H1 (cell line): ENCODE measurements at regions not wholly inside any gene's neighbourhood (a gene's known extent, or its start where the extent isn't known, plus 50 kb on each side); places are given as distances from the start of the nearest gene placed in this dataset.

Source experiments
- CHD7 ChIP-seq: fragments of 300-600 bp; sonication (generic); IDR thresholded peaks from 2 replicates; pipeline ENCODE4 v1.7.1; 2012; ENCODE audit warnings: low read length, moderate library complexity, mild to moderate bottlenecking, inconsistent platforms; ENCODE audit not compliant: insufficient replicate concordance
- CREB1 ChIP-seq: IDR thresholded peaks from 2 replicates; pipeline ENCODE4 v1.6.1; 2012; ENCODE audit warnings: inconsistent platforms
- GABPA ChIP-seq: IDR thresholded peaks from 2 replicates; pipeline ENCODE4 v1.6.1; 2011; ENCODE audit warnings: mild to moderate bottlenecking, low read length, moderate library complexity, borderline replicate concordance; ENCODE audit not compliant: insufficient read depth
- MAFK ChIP-seq: IDR thresholded peaks from 2 replicates; pipeline ENCODE4 v1.6.1; 2012; ENCODE audit warnings: low read depth, mild to moderate bottlenecking, improper control_type of control experiment, low read length
- TAF1 ChIP-seq: IDR thresholded peaks from 2 replicates; pipeline ENCODE4 v1.6.1; 2011; ENCODE audit warnings: mild to moderate bottlenecking, low read depth, low read length
- TCF12 ChIP-seq: IDR thresholded peaks from 2 replicates; pipeline ENCODE4 v1.6.1; 2011; ENCODE audit warnings: low read depth, mild to moderate bottlenecking, low read length
- TEAD4 ChIP-seq: IDR thresholded peaks from 2 replicates; pipeline ENCODE4 v1.6.1; 2012; ENCODE audit warnings: low read depth, low read length, inconsistent platforms, mixed read lengths

- TF ChIP-seq CHD7: no peak
- TF ChIP-seq MAFK: no peak
- TF ChIP-seq TAF1: no peak
- TF ChIP-seq GABPA: no peak
- TF ChIP-seq CREB1: no peak
- TF ChIP-seq TEAD4: no peak
- TF ChIP-seq TCF12: no peak
These were observed 128.6 kb upstream of the SVIL start (continued) for GRCh38 chr10:29763396-29763795.
